Smooth muscle cell (in vitro differentiated cells): ENCODE measurements at regions not wholly inside any gene's neighbourhood (a gene's known extent, or its start where the extent isn't known, plus 50 kb on each side); places are given as distances from the start of the nearest gene placed in this dataset.

Source experiments
- DNase-seq: peaks from one replicate; lab custom pipeline; 2025; ENCODE audit not compliant: unreplicated experiment; lab: John Stamatoyannopoulos, UW
- H2AFZ ChIP-seq: fragments of 200-600 bp; sonication (generic); 2 replicates; pipeline ENCODE4 v1.6.0; 2016; ENCODE audit warnings: antibody characterized with exemption, low read depth, mild to moderate bottlenecking
- H3F3A ChIP-seq: fragments of 200-600 bp; sonication (generic); 2 replicates; pipeline ENCODE4 v1.6.0; 2017; ENCODE audit warnings: antibody characterized with exemption, low read depth
- H3K27ac ChIP-seq: fragments of 200-600 bp; sonication (generic); 2 replicates; pipeline ENCODE4 v1.5.1; 2016; ENCODE audit warnings: low read depth, mild to moderate bottlenecking
- H3K27me3 ChIP-seq: fragments of 200-600 bp; sonication (generic); 2 replicates; pipeline ENCODE4 v1.6.1; 2016; ENCODE audit warnings: low read depth, mild to moderate bottlenecking
- H3K36me3 ChIP-seq: fragments of 200-600 bp; sonication (generic); 2 replicates; pipeline ENCODE4 v1.5.1; 2016; ENCODE audit warnings: low read depth
- H3K4me1 ChIP-seq: fragments of 200-600 bp; sonication (generic); 2 replicates; pipeline ENCODE4 v1.5.1; 2016; ENCODE audit warnings: low read depth
- H3K4me2 ChIP-seq: fragments of 200-600 bp; sonication (generic); 2 replicates; pipeline ENCODE4 v1.6.0; 2016; ENCODE audit warnings: mild to moderate bottlenecking
- H3K4me3 ChIP-seq: fragments of 200-600 bp; sonication (generic); 2 replicates; pipeline ENCODE4 v1.5.1; 2016; ENCODE audit warnings: mild to moderate bottlenecking
- H3K79me2 ChIP-seq: fragments of 200-600 bp; sonication (generic); 2 replicates; pipeline ENCODE4 v1.6.0; 2016; ENCODE audit warnings: low read depth, mild to moderate bottlenecking
- H3K9ac ChIP-seq: fragments of 200-600 bp; sonication (generic); 2 replicates; pipeline ENCODE4 v1.6.0; 2016; ENCODE audit warnings: low read depth
- H3K9me3 ChIP-seq: fragments of 200-600 bp; sonication (generic); replicated peaks from 2 replicates; pipeline ENCODE4 v1.5.1; 2016; ENCODE audit warnings: low read depth
- H4K20me1 ChIP-seq: fragments of 200-600 bp; sonication (generic); 2 replicates; pipeline ENCODE4 v1.6.0; 2016; ENCODE audit warnings: low read depth
- WGBS: methylation state at CpG from one replicate; pipeline ENCODE4 v1.1.7; 2016; ENCODE audit warnings: low lambda C conversion rate; 5-methylcytosine and 5-hydroxymethylcytosine counted together
- TF ChIP-seq, protein P1 (sequence below): fragments of 200-600 bp; sonication (generic); IDR thresholded peaks from 2 replicates; pipeline ENCODE4 v1.5.1; 2017; ENCODE audit warnings: borderline replicate concordance, mild to moderate bottlenecking, antibody characterized with exemption; ENCODE audit not compliant: insufficient read depth, poor library complexity, severe bottlenecking

DNA sequence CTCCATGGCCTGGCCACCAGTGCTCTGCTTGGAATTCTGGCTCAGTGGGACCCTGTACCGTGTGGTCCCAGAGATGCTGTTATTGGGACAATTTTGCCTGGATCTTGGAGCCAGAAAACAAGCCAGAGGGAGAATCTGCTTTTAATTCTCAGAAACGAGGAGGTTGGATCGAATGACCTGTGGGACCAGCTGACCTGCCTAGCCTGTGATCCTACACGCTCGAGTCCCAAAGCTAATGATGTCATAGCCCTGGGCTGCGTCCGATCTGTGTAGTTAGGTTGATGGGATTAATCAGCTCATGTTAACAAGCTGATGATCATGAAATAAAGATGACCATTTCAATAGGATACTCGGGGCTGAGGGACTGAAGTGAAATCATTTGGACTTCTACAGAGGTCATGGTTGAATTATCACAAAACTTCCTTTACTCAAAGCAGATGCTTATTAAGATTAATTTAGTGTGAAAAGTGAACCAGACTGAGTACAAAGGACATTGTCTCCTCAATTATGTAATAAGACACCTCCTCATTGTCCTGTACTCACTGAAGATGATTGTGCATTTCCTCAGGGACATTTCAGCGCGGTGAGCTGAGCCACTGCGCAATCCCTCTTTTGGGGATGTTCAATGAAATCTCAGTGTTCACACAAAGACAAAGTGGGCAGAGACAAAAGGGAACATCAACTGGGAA lies 51.9 kb upstream of the STX18 start:
- 94% methylated on average over 11 of the region's 11 CpGs for WGBS

DNA sequence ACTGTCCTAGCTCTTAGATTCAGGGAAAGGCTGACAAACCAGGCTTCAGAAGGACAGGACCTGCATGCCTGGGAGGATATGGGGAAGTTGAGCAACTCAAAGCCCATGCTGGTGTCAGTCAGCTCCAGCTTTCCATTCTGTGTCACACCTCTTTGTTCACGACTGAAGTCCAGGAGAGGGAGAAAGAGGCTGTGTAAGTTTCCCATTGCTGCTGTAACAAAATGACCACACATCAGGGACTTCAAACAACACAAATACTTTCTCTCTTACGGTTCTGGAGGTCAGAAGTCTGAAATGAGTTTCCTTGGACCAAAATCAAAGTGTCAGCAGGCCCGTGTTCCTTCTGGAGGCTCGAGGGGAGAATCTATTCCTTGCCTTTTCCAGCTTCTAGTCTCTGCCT lies 50.6 kb upstream of the STX18 start:
- H3K36me3 ChIP-seq = no peaks in the 10 kb centered on the region
- H4K20me1 ChIP-seq = no peaks in the 10 kb centered on the region
- H3K4me1 ChIP-seq = no peaks in the 10 kb centered on the region
- no peak overlapping the region for H3K27ac ChIP-seq
- no peak overlapping the region for H3K9ac ChIP-seq
- H3F3A ChIP-seq = no peaks in the 10 kb centered on the region
- TF ChIP-seq, protein P1, sequence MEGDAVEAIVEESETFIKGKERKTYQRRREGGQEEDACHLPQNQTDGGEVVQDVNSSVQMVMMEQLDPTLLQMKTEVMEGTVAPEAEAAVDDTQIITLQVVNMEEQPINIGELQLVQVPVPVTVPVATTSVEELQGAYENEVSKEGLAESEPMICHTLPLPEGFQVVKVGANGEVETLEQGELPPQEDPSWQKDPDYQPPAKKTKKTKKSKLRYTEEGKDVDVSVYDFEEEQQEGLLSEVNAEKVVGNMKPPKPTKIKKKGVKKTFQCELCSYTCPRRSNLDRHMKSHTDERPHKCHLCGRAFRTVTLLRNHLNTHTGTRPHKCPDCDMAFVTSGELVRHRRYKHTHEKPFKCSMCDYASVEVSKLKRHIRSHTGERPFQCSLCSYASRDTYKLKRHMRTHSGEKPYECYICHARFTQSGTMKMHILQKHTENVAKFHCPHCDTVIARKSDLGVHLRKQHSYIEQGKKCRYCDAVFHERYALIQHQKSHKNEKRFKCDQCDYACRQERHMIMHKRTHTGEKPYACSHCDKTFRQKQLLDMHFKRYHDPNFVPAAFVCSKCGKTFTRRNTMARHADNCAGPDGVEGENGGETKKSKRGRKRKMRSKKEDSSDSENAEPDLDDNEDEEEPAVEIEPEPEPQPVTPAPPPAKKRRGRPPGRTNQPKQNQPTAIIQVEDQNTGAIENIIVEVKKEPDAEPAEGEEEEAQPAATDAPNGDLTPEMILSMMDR = no peak
- H3K4me3 ChIP-seq = no peak overlapping the region
- 66% methylated on average over 4 of the region's 4 CpGs for WGBS
- DNase-seq = no peak
- no peaks in the 10 kb centered on the region for H3K79me2 ChIP-seq
- no peak overlapping the region for H2AFZ ChIP-seq
- H3K27me3 ChIP-seq = no peaks in the 10 kb centered on the region
- H3K4me2 ChIP-seq = no peak overlapping the region
- no peaks in the 10 kb centered on the region for H3K9me3 ChIP-seq

More for the DNA sequence above, 51.9 kb upstream of the STX18 start:
- no peaks in the 10 kb centered on the region for H4K20me1 ChIP-seq
- H3K27ac ChIP-seq = no peak overlapping the region
- no peaks in the 10 kb centered on the region for H3K27me3 ChIP-seq
- H3K79me2 ChIP-seq = no peaks in the 10 kb centered on the region
- no peak overlapping the region for H3K9ac ChIP-seq
- H3K36me3 ChIP-seq = no peaks in the 10 kb centered on the region
- no peak overlapping the region for H2AFZ ChIP-seq
- H3K9me3 ChIP-seq = no peaks in the 10 kb centered on the region
- no peak for DNase-seq
- TF ChIP-seq, protein P1 = no peak
- H3K4me2 ChIP-seq = no peak overlapping the region
- H3K4me1 ChIP-seq = no peaks in the 10 kb centered on the region
- H3F3A ChIP-seq = no peaks in the 10 kb centered on the region
- H3K4me3 ChIP-seq = no peak overlapping the region
